H1 (cell line): ENCODE measurements at regions not wholly inside any gene's neighbourhood (a gene's known extent, or its start where the extent isn't known, plus 50 kb on each side); places are given as distances from the start of the nearest gene placed in this dataset.
A peak's percentile ranks its signal among the peaks of the same experiment; 100 is the strongest.

Source experiments
- CTCF ChIA-PET: fragments of 300-600 bp; sonication (Branson Sonifier 250); formaldehyde crosslinking; loops from one replicate; lab custom pipeline; 2021; ENCODE audit not compliant: partially characterized antibody; lab: Charles Lee
- POLR2A ChIA-PET: fragments of 300-600 bp; sonication (Branson Sonifier 250); formaldehyde crosslinking; loops from one replicate; lab custom pipeline; 2021; ENCODE audit warnings: inconsistent platforms; ENCODE audit not compliant: partially characterized antibody; lab: Charles Lee
- DNase-seq, 2 experiments: peaks; one replicate each; pipeline versions ENCODE4 v3.0.0 to v3.0.0-alpha.2; 2010 to 2022; ENCODE audit warnings: low spot score in 2 of 2, low read depth in 1 of 2, mixed read lengths in 1 of 2
- FAIRE-seq: peaks from 2 replicates; lab custom pipeline; 2011; peaks lifted over from hg19 to GRCh38; lab: Jason Lieb, UNC
- H2AFZ ChIP-seq: 2 replicates; pipeline ENCODE4 v1.8.1; 2012; ENCODE audit warnings: low read length, inconsistent platforms
- H2AK5ac ChIP-seq: 2 replicates; pipeline ENCODE4 v1.6.1; 2013; ENCODE audit warnings: low read depth, low read length
- H2BK120ac ChIP-seq: replicated peaks from 2 replicates; pipeline ENCODE3; 2013; ENCODE audit warnings: low read depth, low read length, inconsistent platforms
- H2BK12ac ChIP-seq: 2 replicates; pipeline ENCODE4 v1.6.1; 2013; ENCODE audit warnings: low read depth, low read length
- H2BK15ac ChIP-seq: 2 replicates; pipeline ENCODE4 v1.6.1; 2013; ENCODE audit warnings: low read length
- H2BK20ac ChIP-seq: 2 replicates; pipeline ENCODE4 v1.6.1; 2013; ENCODE audit warnings: low read length
- H2BK5ac ChIP-seq: 2 replicates; pipeline ENCODE4 v1.6.1; 2013; ENCODE audit warnings: low read depth, low read length
- H3K14ac ChIP-seq: 2 replicates; pipeline ENCODE4 v1.6.1; 2013; ENCODE audit warnings: inconsistent platforms; ENCODE audit not compliant: insufficient read length
- H3K18ac ChIP-seq: 2 replicates; pipeline ENCODE4 v1.6.1; 2013; ENCODE audit warnings: low read length; ENCODE audit errors: extremely low read depth
- H3K23ac ChIP-seq: 2 replicates; pipeline ENCODE4 v1.6.1; 2013; ENCODE audit warnings: inconsistent platforms; ENCODE audit not compliant: insufficient read length
- H3K23me2 ChIP-seq: 2 replicates; pipeline ENCODE4 v1.6.1; 2013; ENCODE audit warnings: low read depth, low read length
- H3K27ac ChIP-seq: 2 replicates; pipeline ENCODE4 v1.6.1; 2011; ENCODE audit warnings: low read depth, low read length, inconsistent platforms
- H3K27me3 ChIP-seq, 4 experiments: replicated peaks in 1 of 4; 1 replicate in 1 of 4; 2 replicates in 3 of 4; pipeline versions ENCODE4 v1.6.1 to v1.8.1; 2011 to 2013; ENCODE audit warnings: low read length in 3 of 4, mild to moderate bottlenecking in 3 of 4, inconsistent platforms in 2 of 4, mixed read lengths in 2 of 4, moderate library complexity in 1 of 4; ENCODE audit not compliant: control insufficient read depth in 3 of 4, insufficient read depth in 3 of 4; ENCODE audit errors: extremely low read depth in 1 of 4
- H3K36me3 ChIP-seq, 4 experiments: 2 replicates each; pipeline versions ENCODE4 v1.6.1 to v1.8.1; 2011 to 2013; ENCODE audit warnings: mild to moderate bottlenecking in 4 of 4, low read length in 3 of 4, moderate library complexity in 2 of 4, control low read depth in 1 of 4, inconsistent platforms in 1 of 4; ENCODE audit not compliant: insufficient read depth in 4 of 4, control insufficient read depth in 2 of 4
- H3K4ac ChIP-seq: replicated peaks from 2 replicates; pipeline ENCODE3; 2013; ENCODE audit warnings: low read length, low read depth, mixed read lengths, inconsistent platforms; ENCODE audit not compliant: insufficient read length
- H3K4me1 ChIP-seq, 4 experiments: replicated peaks in 1 of 4; 1 replicate in 1 of 4; 2 replicates in 3 of 4; pipeline versions ENCODE4 v1.6.1 to v1.8.1; 2011 to 2013; ENCODE audit warnings: low read length in 3 of 4, inconsistent platforms in 2 of 4, mixed read lengths in 1 of 4; ENCODE audit not compliant: insufficient read depth in 4 of 4, control insufficient read depth in 3 of 4
- H3K4me2 ChIP-seq, 2 experiments: 2 replicates each; pipeline versions ENCODE4 v1.6.1 to v1.8.1; 2011 to 2013; ENCODE audit warnings: low read depth in 2 of 2, low read length in 2 of 2, control low read depth in 1 of 2, inconsistent platforms in 1 of 2, mild to moderate bottlenecking in 1 of 2; ENCODE audit not compliant: insufficient read depth in 1 of 2
- H3K4me3 ChIP-seq, 4 experiments: fragments of 200-600, 300-600 bp in 1 of 4; sonication (generic), shearing (Covaris generic), sonication (Bioruptor Twin) in 1 of 4; 2 replicates each; pipeline versions ENCODE4 v1.5.1 to v1.8.1; 2011 to 2016; ENCODE audit warnings: low read length in 4 of 4, low read depth in 3 of 4, control low read depth in 2 of 4, inconsistent platforms in 2 of 4, mild to moderate bottlenecking in 2 of 4, mixed read lengths in 1 of 4, moderate library complexity in 1 of 4; ENCODE audit not compliant: insufficient read depth in 2 of 4; ENCODE audit errors: extremely low read depth in 1 of 4
- H3K56ac ChIP-seq: replicated peaks from 2 replicates; pipeline ENCODE3; 2013; ENCODE audit warnings: low read depth, mild to moderate bottlenecking, mixed read lengths, low read length, inconsistent platforms; ENCODE audit not compliant: insufficient read length
- H3K79me1 ChIP-seq: 2 replicates; pipeline ENCODE4 v1.6.1; 2013; ENCODE audit warnings: low read depth, low read length, control low read depth
- H3K79me2 ChIP-seq, 2 experiments: 2 replicates each; pipeline versions ENCODE4 v1.6.1 to v1.8.1; 2012 to 2013; ENCODE audit warnings: low read length in 2 of 2, mild to moderate bottlenecking in 2 of 2, inconsistent platforms in 1 of 2; ENCODE audit not compliant: insufficient read depth in 2 of 2, control insufficient read depth in 1 of 2
- H3K9ac ChIP-seq, 4 experiments: replicated peaks in 1 of 4; 1 replicate in 1 of 4; 2 replicates in 3 of 4; pipeline versions ENCODE4 v1.6.1 to v1.8.1; 2011 to 2013; ENCODE audit warnings: low read depth in 3 of 4, low read length in 3 of 4, control low read depth in 2 of 4, mild to moderate bottlenecking in 2 of 4, moderate library complexity in 2 of 4, inconsistent platforms in 1 of 4; ENCODE audit errors: extremely low read depth in 1 of 4
- H3K9me3 ChIP-seq, 2 experiments: 2 replicates each; pipeline versions ENCODE4 v1.6.1 to v1.8.1; 2012 to 2013; ENCODE audit warnings: mild to moderate bottlenecking in 2 of 2, moderate library complexity in 2 of 2, control low read depth in 1 of 2, inconsistent platforms in 1 of 2, low read depth in 1 of 2, low read length in 1 of 2, mixed read lengths in 1 of 2; ENCODE audit not compliant: insufficient read depth in 2 of 2
- H4K20me1 ChIP-seq, 2 experiments: replicated peaks in 1 of 2; 2 replicates each; pipeline versions ENCODE3 to v1.8.1; 2011 to 2013; ENCODE audit warnings: inconsistent platforms in 2 of 2, low read length in 2 of 2, mild to moderate bottlenecking in 1 of 2; ENCODE audit not compliant: insufficient read depth in 2 of 2, control insufficient read depth in 1 of 2
- H4K5ac ChIP-seq: 2 replicates; pipeline ENCODE4 v1.6.1; 2013; ENCODE audit warnings: low read length, low read depth, mixed read lengths, inconsistent platforms; ENCODE audit not compliant: insufficient read length
- H4K8ac ChIP-seq: 2 replicates; pipeline ENCODE4 v1.8.0; 2013; ENCODE audit warnings: mild to moderate bottlenecking, moderate library complexity, low read length, inconsistent platforms; ENCODE audit not compliant: insufficient read depth; ENCODE audit errors: extremely low read depth
- H4K91ac ChIP-seq: replicated peaks from 2 replicates; pipeline ENCODE3; 2013; ENCODE audit warnings: low read length, mixed read lengths, inconsistent platforms; ENCODE audit not compliant: insufficient read length
- SIRT6 ChIP-seq: IDR thresholded peaks from one replicate; pipeline ENCODE4 v1.7.1; 2012; ENCODE audit warnings: low read length, inconsistent platforms
- SP1 ChIP-seq: IDR thresholded peaks from 2 replicates; pipeline ENCODE4 v1.6.1; 2011; ENCODE audit warnings: low read depth, low read length
- SRF ChIP-seq: IDR thresholded peaks from 2 replicates; pipeline ENCODE4 v1.6.1; 2011; ENCODE audit warnings: mild to moderate bottlenecking, low read depth, low read length, moderate library complexity
- TAF1 ChIP-seq: IDR thresholded peaks from 2 replicates; pipeline ENCODE4 v1.6.1; 2011; ENCODE audit warnings: mild to moderate bottlenecking, low read depth, low read length
- WGBS, 2 experiments: shearing (Covaris generic) in 1 of 2; methylation state at CpG; one replicate each; pipeline versions ENCODE4 v1.1.6 to v1.1.7; 2013 to 2015; ENCODE audit warnings: low lambda C conversion rate in 2 of 2, mixed read lengths in 2 of 2, inconsistent platforms in 1 of 2, low coverage in 1 of 2, missing lambda C conversion rate in 1 of 2; ENCODE audit not compliant: insufficient replicate concordance in 2 of 2, insufficient coverage in 1 of 2, insufficient read length in 1 of 2; ENCODE audit errors: extremely low coverage in 1 of 2, missing lambda C conversion rate in 1 of 2; 5-methylcytosine and 5-hydroxymethylcytosine counted together

GRCh38 chr12:3967556-3968160 lies 94.5 kb upstream of the PARP11 start:
- Histone ChIP-seq H3K23me2 (no peaks in the 10 kb centered on the region), H2AFZ (no peak overlapping the region), H4K20me1 (no peaks in the 10 kb centered on the region), H2BK15ac (no peak overlapping the region), H3K36me3 (no peaks in the 10 kb centered on the region), H3K14ac (no peak overlapping the region), H2BK12ac (no peak overlapping the region), H3K79me1 (no peaks in the 10 kb centered on the region), H2AK5ac (no peak overlapping the region), H3K9ac (no peak overlapping the region), H3K9me3 (no peaks in the 10 kb centered on the region), H3K27ac (no peak overlapping the region), H3K23ac (no peak overlapping the region), H3K79me2 (no peaks in the 10 kb centered on the region), H3K56ac (no peak overlapping the region), H3K4me3 (no peak overlapping the region), H3K27me3 (no peaks in the 10 kb centered on the region), H4K91ac (no peak overlapping the region), H2BK120ac (no peak overlapping the region), H3K4me1 (peaks cover 0 to 2% (median 0%) of the 10 kb centered on the region in 4 experiments; a peak in 2 of 7 replicates), H3K18ac (no peak overlapping the region), H2BK5ac (no peak overlapping the region), H3K4me2 (no peak overlapping the region), H4K8ac (0 out of 2 replicates have a peak overlapping the region, but pooled peaks have one; percentile 8), H3K4ac (no peak overlapping the region), H4K5ac (no peak overlapping the region), H2BK20ac (no peak overlapping the region)
- POLR2A ChIA-PET: interaction anchor here (0.7 to 1.3 kb wide), 2 partner anchors 306 to 760 kb away, joined by 3 to 4 read pairs; partner anchors contain the start of gene CCND2
- WGBS, 2 experiments: 84% methylated on average over 11 of the region's 11 CpGs; no CpG with 5 or more reads in 1 of the 2 experiments
- DNase-seq (no peak), FAIRE-seq (no peak)
- CTCF ChIA-PET: interaction anchor here (0.6 to 3.9 kb wide), 6 partner anchors 29 to 127 kb away, joined by 3 to 19 read pairs (median 4); no protein-coding TSS in a partner anchor
- TF ChIP-seq TAF1 (no peak), SRF (no peak), SIRT6 (no peak), SP1 (no peak)
